Activated CD4-positive, alpha-beta T cell treated with anti-CD3 and anti-CD28 coated beads, Interleukin-2, Interleukin-4, amounts not matched to agents 100 ng/mL and 50 ng/mL, durations not matched to agents 16 hours and 8 hours (primary cell): ENCODE measurements at regions not wholly inside any gene's neighbourhood (a gene's known extent, or its start where the extent isn't known, plus 50 kb on each side); places are given as distances from the start of the nearest gene placed in this dataset.
"Not testable (repeated sequence)": the region's sequence is repeated elsewhere in the genome, so short reads cannot be mapped to it uniquely, and the experiment has no call there.

ENCODE experiments used
- DNase-seq: peaks from one replicate; pipeline ENCODE4 v3.0.0-alpha.2; 2020; ENCODE audit warnings: low spot score

DNA sequence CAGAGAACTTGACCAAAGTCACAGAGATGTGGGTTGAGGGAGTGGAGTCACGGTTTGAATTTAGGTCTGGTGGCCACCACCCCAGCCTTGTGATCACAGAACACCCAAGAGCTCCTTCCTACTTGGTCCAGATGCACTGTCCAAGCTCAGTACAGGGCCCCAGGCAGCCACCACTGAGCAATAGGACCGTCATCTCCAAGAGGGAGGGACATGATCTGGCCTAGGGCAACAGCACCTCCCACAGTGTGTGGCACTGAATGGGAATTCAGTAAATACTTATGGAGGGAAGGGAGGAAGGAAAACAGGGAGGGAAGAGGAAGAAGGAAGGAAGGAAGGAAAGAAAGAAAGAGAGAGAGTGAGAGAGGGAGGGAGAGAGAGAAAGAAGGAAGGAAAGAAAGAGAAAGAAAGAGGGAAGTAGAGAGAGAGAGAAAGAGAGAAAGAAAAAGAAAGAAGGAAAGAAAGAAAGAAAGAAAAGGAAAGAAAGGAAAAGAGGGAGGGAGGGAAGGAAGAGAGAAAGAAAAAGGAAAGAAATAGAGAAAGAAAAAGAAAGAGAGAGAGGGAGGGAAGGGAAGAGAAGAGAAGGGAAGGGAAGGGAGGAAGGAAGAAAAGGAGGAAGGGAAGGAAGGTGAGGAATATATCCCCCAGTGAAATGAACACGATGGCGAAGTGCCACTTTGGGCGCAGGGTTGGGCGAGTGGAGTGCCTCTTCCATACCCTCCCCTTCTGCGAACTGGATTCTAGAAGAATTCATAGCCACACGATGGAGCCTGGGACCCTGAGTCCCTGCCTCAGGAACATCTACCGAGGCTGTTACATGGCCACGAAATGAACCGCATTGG is 243.7 kb downstream of the TFAP2C start:
- DNase-seq, result no peak

DNA sequence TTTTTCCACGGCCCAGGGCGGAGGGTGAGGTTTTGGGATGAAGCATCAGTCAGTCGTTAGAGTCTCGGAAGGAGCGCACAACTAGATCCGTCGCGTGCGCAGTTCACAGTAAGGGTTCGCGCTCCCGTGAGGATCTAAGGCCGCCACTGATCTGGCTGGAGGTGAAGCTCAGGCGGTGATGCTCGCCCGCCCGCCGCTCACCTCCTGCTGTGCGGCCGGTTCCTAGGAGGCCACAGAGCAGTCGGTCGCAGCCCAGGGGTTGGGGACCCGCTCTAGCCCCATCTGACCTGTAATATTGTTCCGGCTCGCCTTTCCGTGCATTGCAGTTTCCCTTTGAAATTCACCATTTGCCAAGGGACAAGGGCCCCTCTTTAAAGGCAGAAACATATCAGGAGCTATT is 244.7 kb downstream of the TFAP2C start:
- no peak for DNase-seq

DNA sequence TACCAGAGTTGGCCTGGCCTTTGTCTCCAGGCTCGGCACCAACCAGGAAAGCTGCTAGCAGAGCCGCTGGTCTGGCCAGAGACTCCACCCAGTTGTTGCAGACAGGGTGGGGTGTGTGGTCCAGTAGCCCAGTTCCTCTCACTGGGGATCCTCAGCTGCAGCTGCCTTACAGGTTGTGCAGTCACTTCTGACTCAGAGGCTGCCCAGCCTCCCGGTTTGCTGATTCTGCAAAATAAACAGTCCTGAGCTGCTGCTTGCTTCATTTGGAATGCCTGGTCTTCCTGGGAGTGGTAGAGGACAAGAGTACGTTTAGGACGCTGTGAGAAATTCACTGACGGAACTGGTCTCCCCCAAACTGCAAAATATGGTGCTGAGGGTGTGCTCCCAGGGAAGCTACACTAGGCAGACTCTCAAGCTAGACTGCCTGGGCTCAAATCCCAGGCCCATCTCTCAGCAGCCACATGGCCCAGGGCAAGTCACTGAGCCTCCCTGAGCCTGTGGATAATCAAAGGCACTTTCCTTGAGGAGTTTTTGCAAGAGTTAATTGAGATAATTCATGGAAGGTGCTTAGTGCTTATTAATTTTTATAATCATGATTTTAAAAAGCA is 246.1 kb downstream of the TFAP2C start:
- DNase-seq, result no peak

DNA sequence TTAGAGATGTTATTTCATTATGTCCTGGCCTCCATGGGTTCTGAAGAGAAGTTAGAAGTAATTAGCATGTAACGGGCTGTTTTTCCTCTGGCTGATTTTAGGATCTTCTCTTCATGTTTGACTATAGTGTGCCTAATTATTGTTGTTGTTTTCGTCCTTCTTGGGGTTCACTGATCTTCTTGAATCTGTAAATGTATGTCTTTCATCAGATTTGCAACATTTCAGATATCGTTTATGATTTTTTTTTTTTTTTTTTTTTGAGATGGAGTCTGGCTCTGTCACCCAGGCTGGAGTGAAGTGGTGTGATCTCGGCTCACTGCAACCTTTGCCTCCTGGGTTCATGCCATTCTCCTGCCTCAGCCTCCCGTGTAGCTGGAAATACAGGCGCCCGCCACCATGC is 246.7 kb downstream of the TFAP2C start:
- no peak for DNase-seq

DNA sequence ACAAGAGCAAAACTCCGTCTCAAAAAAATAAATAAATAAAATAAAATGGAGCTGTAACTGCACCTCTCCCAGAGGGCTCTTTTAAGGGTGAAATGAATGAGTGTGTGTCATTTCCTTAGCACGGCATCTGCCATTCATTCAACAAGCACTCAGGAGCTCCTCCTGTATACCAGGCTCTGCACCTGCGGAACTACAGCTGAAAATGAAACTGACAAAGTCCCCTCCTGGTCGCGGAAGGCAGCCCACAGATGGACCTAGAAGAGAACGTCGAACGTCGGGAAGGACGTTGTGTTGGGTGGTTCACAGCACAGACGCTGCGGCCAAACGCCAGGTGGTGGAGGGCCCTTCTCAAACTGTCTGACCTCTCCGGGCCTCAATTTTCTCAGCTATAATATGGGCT is 256.4 kb downstream of the TFAP2C start:
- no peak for DNase-seq

DNA sequence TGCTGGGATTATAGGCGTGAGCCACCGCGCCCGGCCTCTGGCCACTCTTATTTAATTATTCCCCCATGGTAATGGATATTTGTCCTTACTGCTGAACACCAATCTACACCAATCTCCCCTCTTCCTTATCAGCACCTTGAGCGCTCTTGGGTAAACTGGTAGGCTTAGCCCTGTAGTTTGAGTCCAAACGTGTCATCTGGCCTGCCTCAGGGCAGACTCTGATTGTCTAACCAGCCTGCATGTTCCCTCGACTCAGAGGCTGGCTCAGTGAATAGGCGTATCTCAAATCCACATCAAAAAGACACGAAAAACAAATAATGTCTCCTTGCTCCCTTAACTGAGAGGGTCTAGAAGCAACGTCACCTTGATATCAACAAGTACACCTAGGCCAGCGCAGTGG is 260.9 kb downstream of the TFAP2C start:
- no peak for DNase-seq

DNA sequence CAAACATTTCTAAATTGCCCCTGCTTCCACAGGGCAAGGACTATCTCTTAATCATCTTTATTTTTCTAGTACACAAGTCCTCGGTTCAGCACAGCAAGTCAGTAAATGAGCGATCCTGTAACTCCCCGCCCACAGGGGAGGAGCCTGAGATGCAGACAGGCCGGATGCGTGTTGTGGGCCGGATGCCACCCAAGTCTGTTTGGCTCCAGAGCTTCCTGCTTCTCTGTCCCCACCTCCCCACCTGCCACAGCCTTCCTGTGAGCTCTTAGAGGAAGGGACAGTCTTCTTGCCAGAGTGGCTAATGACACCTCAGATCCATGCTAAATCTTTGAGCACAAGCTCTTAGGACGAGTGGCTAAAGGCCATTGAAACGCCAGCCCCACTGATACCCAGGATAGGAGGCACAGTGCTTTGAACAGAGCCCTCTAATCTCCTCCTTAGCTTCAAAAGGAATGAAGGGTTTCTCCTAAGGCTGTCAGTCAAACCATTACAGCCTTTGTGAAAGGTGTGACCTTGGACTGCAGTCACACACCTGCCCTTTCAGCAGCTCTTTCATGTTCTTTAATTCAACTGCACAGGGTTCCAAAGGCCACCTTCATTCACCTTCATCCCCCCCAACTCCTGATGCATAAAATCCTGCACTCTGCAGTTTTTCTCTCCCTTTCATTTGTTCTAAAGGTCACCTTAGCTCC is 264.3 kb downstream of the TFAP2C start:
- peak; percentile 20 for DNase-seq

DNA sequence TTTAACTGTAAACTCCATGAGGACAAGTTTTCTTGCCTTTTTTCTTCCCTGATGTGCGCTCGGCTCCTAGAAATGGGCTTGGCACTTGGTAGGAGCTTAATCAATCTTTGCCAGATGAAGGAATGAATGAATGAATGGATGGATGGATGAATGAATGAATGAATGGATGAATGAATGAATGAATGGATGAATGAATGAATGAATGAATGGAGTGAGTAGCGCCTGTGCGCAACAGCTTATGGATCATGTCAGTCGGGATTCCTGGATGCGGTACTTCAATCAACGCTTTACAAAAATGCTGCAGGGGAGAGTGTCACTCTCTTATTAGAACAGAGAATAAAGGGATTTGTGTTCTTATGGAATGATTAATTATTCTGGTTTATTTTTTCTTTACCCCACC is 267.3 kb downstream of the TFAP2C start:
- DNase-seq, result no peak

DNA sequence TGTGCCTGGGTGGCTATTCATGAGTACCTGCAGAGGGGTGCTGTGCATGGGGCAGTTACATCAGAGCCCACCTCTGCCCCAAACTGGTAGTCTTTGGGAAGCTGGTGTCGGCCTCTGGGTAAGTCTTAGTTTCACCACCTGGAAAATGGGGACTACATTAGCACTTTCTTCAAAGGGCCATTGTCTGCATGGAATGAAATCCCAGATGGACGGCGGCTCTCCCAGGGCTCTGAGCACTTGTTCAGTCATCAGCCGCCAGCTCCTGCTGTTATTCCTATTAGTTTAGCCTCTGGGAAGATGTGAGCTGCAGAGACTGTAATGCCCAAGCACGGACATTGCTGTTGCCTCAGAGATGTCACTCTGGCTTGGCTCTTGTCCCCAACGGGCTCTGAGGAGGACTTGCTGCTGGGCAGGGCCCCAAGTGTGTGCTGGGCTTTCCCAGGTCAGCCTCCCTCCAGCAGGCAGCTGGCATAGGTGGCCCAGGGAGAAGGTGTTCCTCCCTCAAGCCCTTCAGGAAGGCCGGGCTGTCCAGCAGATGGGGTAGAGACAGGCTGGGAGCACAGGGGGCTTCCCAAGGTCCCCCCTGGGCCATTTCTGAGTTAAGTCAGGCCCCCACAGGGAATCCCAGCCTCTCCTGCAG is 268.3 kb downstream of the TFAP2C start:
- no peak for DNase-seq

DNA sequence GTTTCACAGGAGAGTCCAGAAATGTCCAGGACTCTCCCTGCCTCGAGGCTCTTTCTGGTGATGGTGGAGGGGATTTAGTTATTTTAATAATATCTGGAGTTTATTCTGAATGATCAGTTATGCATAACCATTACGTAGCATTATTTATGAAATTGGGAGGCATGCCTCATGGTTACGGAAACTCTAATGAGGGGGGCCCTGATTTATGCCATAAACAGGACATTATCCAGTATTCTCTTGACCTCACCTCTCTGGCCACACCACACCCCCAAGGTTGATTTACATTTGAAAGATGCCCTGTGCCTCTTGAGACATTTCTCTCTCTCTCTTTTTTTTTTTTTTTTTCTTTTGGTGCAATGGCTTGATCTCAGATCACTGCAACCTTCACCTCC is 268.8 kb downstream of the TFAP2C start:
- no peak for DNase-seq

DNA sequence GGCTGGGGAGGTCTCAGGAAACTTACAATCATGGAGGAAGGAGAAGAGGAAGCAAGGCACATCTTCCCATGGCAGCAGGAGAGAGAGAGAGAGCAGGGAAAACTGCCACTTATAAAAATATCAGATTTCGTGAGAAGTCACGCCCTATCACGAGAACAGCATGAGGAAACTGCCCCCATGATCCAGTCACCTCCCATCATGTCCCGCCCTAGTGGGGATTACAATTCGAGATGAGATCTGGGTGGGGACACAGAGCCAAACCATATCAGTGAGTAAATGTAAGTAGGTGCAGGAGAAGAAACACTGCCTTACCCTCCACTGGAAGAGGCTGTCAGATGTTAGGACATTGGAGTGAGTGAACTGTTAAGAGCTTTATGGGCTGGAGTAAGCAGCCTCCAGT is 270.4 kb downstream of the TFAP2C start:
- DNase-seq, result no peak

DNA sequence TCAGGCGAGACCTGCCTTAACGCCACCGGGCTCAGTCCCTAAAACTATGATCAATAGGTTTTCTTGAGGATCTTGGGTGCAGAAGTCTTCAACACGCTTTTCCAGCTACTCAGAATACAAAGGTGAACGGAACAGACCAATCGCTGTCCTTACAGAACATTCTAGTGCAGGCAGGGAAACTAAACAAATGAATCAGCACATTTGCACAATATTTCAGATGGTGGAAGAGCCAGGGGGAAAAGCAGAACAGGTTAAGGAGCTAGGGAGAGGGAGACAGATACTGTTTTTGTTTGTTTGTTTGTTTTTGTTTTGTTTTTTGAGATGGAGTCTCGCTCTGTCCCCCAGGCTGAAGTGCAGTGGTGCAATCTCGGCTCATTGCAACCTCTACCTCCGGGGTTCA is 271.1 kb downstream of the TFAP2C start:
- no peak for DNase-seq

DNA sequence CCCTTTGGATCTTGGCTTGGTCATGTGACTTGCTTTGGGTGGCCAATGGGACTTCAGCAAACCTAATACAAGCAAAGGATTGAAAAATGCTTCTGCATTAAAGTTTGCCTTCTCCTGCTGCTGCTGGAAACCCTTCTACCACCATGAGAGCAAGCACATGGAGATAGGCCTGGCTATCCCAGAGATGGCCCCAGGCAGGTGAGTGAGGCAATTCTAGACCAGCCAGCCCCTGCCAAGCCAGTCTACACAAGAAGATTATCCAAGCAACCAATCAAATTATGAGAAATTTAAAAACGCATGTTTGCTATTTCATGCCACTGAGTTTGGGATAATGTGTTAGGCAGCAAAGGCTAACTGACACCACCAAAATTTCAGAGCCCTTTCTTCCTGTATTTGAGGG is 274.3 kb downstream of the TFAP2C start:
- DNase-seq, result no peak

DNA sequence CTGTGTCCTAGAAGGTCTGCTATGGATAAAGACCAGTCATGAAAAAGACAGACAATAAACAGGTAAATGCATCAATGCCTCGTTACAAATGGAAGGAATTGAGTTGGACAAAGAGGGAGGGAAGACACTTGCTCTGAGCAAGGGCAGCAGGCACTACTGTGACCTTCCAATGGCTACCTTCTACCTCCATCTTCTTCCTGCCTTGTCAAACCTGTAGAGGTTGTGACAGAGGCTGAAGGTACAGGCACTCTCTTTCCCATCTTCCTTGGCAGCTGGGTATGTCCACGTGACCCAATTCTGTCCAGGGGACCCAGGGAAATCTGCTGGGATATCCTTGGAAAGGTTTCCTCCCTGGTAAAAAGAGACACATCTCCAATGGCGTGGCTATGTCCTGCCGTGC is 274.8 kb downstream of the TFAP2C start:
- no peak for DNase-seq

DNA sequence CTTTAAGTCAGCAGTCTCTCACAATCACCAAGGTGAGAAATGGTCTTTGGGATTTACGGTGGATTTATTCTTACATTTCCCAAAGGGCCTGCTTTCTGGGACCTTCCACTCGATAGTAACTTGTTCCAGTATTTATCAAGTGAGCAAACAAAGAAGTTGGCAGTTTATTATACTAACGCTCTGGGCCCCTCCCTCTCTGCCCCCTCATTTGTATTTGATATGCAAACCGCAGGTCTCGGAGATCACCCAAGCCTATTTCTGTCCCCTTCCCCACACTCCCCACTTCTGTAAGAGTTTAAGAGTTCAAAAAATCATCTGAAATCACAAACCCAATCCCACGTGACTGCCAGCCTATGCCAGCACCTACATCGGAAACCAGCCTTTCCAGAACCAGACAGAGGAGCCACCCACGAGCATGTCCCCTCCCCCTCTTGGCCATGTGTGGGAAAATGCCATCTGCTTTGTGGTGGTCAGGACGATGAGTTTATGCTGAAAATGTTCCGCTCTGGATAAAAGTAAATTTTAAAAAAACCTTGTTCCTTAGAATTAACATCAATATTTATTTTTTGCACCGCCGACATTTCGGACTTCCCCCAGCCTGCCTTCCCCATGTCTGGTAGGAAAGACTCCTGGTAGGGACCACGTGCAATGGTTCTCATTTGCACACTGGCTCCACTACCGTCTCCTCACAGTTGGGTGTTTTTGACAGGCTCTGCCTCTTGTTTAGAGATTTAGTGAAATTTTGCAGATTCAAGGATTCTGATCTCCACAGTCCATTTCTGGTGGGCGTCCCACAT is 281.0 kb downstream of the TFAP2C start:
- DNase-seq, result no peak

DNA sequence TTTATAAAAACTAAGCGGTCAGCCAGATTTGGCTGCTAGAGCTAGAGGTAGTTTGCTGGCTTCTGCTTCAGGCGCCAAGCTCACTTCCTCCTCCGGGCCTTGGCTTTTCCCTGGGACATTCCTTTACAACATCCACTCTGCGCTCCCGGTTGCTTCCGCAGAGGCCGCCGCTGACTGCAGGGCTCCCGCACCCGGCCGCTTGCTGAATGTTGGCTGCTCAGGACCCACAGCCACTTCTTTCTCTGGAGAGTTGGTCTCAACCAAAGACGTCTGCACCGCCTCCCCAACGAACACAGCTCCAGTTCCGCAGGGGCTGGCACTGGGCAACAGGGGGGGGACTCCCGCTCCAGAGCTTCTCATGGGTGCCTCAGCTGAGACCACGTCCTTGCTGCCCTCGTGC is 282.8 kb downstream of the TFAP2C start:
- DNase-seq, result no peak

DNA sequence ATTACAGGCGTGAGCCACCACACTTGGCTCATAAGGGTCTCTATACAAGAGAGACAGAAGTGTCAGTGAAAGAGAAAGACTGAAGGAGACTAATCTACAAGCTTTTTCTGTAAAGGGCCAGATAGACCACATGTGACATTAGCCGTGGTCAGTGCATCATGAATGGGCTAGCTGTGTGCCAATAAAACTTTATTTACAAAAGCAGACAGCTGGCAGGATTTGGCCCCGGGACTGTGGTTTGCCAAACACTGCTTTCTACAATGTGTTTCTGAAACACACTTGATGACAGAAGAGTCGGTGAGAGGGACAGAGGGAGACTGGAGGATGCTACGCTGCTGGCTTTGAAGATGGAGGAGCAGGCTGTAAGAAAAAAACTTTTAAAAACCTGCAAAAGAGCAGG is 285.4 kb downstream of the TFAP2C start:
- DNase-seq, result no peak

DNA sequence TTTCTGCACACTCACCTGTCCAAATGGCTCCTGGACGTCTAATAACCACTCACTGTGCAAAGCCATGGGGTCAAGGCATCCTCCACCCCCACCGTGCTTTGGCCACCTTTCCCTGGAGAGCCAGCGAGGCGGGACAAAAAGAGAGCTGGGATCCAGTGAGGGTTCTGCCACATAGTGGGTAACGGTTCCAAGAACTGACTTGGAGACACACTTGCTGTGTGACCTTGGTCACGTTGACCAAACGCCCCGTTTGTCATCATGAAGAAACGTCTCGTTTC is 287.2 kb downstream of the TFAP2C start:
- DNase-seq, result no peak

DNA sequence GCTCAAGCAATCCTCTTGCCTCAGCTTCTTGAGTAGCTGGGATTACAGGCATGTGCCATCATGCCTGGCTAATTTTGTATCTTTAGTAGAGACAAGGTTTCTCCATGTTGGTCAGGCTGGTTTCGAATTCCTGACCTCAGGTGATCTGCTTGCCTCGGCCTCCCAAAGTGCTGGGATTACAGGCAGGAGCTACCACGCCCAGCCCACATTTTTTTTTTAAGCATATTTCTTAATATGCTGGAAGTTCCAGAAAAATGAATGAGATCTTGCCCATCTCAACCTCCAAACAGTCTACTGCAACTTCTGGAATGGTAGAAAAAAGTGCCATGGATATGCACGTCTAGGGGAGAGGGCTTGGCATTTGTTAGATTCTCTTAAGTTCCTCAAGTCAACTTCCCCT is 290.9 kb downstream of the TFAP2C start:
- DNase-seq, result not testable (repeated sequence)

DNA sequence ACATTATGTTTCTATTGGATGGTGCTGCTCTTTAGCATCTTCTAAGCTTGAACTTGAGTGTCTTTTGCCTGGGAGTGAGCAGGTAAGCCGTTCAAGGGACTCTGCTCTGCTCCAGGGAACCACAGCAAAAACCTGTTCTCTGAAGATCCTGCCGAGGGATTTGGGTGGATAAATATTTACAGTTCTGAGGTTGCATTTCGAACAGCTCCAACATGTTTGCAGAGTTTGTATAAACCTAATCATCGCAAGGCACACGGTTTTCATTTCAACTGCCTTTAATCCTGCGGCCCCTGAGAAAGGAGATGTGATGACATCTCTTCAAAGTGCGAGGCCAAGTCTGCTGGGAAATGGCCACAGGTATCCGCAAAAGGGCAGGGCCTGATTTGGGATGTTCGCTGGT is 293.4 kb downstream of the TFAP2C start:
- DNase-seq, result no peak

DNA sequence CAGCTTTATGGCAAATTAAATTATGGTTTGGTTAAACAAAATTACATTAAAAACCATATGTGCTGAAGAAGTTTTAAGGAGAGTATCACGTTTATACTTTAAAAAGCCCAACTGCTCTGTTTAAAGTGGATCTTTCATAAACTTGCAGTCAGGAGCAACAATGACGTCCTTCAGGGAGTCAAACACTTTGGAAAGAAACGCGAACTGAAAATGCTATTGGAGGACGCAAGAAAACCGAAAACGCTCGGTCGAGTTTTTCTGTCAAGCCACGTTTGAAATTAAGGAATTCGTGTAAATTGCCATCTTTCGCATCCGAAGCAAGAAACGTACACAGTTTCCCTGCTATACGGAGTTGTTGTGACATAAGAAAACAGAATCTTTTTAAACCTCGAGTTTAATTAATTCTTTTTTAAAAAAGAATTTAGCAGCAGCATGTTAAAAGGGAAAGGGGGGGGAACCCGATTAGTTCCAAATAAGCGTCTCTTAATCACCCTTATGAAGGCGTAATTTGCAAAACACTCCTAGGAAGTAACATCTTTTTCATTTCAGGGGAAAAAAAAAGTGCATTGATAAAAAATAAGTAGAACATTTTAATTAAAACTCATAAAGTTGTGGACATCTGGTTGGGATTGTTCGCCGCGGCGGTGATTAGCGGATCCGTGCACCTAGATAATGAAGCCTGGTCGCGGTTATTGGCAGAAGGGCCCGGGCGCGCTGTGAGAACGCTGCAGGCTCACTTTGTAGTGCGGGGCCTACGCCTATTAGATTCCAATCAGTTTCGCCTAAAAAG is 295.4 kb downstream of the TFAP2C start:
- DNase-seq, result no peak
